Stimulated activated CD8-positive, alpha-beta memory T cell treated with anti-CD3 and anti-CD28 coated beads, Interleukin-4, amount 100 ng/mL, for 48 hours (primary cell): ENCODE measurements at regions not wholly inside any gene's neighbourhood (a gene's known extent, or its start where the extent isn't known, plus 50 kb on each side); places are given as distances from the start of the nearest gene placed in this dataset.
"Not testable (repeated sequence)": the region's sequence is repeated elsewhere in the genome, so short reads cannot be mapped to it uniquely, and the experiment has no call there.

Source experiments
- DNase-seq: peaks from one replicate; pipeline ENCODE4 v3.0.0-alpha.2; 2020

DNA sequence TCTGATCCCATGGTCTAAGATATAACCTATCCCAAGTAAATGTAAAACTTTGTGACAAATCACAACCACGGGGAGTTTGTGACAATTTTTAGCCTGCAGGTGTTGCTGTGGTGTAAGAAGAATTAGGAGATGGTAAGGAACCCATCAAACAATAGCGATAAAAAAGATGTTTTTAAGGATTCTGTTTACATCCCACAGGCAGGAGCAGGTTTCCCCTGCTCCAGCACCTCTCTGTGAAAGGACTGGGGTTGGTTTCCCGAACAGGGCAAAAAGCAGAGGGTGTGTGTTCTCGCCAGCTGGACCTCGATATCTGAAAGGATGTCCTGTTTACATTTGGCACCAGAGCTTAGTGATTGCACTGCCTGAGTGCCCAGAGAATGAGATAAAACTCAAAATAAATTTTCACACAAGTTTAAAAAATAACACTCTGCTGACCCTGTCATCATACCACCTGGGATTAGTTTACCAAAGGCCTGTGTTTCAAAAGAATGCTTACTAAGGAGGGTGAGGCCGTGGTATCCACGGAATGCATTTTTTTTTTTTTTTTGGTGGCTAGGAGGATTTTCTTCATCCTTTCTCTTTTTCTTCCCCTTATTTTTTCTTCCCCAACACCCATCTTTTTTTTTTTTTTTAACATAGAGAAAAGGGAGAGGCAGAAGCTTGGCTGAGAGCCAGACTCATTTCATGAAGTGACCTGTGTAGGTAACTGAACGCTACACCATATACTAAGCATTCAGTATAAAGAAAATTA, 151.8 kb upstream of the DPH6 start:
- DNase-seq: no peak

DNA sequence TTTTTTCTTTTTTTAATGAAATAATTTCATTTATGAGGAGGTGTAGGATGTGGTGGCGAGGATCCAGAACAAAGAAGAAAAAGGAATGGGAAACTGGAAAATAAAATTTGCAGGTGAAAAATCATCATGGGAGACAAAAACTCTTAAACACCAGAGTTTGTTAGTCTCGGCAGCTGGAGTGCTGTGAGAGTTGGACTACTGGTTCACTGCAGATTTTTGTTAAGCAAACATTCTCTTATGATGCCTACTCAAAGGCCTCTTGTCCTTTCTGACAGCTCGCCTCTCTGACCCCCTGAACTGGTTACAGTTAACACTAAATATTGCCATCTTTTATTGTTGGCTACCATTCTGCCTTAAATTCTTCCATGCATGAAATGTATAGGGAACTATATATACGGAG, 152.4 kb upstream of the DPH6 start:
- DNase-seq: no peak

DNA sequence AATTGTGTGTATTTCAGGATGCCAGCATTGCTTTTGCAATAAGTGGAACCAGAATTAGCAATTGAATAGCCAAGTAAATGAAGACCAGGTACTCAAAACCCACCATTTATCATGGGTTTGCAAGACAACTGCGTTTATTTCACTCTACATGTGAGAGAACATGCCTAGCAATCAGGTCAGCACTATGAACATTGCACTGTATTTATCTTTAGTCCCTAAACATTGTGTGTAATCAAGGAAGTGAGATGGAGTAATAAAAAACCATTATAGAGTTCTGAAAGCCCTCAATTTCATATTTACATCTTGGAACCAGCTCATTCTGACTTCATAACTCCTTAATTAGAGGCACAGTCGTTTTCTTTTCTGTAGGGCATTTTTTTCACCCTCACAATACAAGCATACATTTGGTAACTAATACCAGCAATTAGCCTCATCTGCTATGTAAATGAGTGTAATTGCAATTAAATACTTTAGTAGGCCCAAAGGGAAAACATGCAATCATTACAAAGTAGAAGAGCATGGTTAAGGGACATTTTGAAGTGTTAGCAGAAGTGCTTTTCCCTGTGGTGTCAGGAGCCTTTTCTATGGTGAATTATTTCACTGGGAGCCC, 153.1 kb upstream of the DPH6 start:
- DNase-seq: no peak

DNA sequence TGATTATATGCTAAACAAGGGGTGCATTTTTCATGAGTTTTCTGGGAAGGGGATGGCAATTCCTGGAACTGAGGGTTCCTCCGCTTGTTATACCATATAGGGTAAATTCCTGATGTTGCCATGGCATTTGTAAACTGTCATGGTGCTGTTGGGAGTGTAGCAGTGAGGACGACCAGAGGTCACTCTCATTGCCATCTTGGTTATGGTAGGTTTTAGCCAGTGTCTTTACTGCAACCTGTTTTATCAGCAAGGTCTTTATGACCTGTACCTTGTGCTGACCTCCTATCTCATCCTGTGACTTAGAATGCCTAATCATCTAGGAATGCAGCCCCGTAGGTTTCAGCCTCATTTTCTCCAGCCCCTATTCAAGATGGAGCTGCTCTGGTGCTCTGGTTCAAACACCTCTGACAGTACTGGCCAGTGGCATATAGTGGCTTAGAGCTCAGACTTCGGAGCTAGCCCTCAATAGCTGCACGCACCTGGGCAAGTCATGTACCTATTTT, 154.2 kb upstream of the DPH6 start:
- not testable (repeated sequence) for DNase-seq

DNA sequence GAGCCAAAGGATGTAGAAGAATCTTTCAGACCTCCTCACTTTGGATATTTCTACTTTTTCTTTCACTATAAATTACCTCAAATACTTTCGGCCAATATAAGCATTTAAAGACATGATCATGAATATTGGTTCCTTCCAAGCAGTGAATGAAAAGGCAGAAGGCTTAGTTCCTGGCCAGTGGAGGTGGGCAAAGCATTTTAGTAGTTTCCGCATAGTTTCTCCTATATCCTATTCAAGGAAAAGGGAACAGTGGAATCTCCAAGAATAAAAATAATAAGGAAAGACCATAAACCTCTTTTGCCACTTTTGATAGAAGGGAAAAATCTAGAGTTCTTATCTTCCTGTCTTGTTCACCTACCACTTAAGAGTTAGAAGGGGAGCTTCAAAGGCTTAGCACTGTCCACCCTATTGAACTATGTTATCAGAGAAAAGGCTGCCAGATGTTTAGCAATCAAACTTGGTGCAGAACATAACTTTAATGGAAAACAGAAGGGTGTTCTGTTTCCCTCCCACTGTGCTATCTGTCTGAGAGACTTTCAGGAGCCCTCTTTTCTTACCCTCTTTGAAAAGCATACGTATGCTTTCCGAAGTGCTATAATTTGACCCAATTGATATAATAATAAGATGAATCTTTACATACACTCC, 155.6 kb upstream of the DPH6 start:
- no peak for DNase-seq

DNA sequence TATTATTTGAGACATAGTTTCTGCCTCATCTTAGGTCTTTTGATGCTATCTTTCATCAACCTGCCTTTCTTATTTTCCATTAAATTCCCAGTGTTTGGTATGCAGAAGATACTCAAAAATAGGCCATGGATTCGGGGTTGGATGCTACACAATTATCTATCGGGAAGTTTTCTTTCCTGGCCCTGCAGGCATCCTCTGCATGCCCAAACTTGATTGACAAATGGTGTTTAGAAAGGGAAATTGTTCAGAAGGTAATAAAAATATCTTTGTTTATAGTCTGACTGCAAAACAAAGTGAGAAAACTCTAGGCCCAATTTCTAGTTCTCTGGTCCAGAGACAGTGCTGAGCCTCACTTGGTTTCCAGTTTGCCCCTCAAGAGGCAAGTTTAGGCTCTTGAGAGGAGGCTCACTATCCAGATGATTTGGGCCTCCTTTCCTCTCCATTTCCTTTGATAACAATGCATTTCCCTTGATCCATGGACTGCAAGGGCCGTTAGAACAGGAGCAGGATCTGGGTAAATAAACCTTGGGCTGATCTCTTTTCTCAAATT, 157.1 kb upstream of the DPH6 start:
- DNase-seq: no peak

DNA sequence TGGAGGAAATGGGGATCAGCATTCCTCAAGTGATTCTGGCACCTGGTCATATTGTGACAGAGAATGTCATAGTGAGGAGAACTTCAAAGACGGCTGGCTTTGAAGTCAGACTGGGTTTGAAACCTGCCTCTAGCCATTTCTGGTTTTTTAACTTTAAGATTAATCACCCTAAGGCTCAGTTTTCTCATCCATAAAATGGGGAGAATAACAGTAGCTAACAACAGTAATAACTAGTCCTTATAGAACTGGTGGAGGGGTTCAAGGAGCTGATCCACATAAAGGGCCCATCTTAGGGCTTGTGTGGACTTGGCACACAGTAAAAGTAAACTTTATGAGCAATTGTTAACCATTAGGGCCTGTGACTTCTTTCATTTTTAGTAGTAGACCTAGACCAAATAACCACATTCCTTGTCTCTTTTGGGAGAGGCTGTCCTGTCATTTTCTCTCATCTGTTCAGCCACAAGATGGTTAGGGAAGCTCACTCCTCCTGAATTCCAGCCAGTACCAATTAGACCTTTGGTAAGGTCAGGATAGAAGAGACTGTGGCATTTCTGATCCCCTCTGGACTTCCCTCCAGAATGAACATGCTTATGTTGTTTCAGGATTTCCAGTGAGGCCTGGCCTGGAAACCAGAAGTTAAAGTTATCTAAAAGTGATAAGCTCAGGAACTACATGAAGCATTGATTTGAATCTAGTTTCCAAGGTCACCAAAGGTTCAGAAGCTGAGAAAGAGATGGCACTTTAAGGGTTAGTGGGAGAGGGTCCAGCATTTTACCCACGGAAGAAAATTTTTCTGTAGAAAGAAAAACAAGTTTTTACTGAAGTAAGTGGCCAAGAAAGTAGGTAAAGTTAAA, 159.3 kb upstream of the DPH6 start:
- no peak for DNase-seq

DNA sequence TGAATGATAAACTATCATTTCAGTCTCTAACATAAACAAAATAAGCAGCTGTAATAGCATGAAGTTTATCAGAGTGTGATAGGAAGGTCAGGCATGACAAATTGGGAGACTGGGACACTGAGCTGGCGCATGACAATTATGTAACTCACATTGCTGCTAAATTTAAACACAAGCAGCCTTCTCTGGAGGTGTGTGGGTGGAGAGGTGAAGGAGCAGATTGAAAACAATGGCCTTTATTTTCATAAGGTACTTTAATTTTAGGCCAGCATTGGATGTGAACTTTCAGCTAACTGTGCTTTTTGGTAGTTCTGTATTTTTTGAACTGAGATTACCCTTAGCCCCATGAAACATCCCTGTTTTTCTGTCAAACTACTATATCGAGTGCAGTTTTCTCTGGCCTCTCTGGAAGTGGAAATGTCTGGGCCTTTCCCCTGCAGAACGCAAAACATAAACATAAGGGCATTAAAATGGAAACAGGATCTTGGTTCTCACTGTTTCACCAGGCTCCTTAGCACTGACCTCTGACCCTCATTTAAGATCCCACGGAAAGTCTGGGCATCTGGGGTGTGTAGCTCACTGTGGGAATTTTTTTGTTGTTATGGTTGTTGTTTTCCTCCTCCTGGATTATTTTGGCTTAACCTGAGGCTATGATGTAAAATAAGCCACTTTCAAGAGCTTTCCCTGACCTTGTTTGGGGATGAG, 160.1 kb upstream of the DPH6 start:
- no peak for DNase-seq

DNA sequence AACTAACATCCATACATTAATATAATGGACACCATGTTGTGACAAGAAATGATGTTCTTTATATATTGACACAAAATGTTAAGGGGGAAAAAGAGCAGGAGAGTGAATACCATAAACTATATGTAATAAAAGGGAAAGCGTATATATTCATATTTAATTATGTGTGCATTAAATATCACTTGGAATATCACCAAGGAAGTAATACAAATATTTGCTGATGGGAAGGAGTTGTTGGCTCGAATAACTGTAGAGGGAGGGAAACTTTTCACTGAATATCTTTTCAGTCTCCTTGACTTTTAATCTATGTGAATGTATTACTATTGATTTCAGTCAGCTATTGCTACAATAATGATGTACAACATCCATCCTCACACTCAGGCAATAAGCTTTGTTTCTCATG, 167.0 kb upstream of the DPH6 start:
- DNase-seq: no peak

DNA sequence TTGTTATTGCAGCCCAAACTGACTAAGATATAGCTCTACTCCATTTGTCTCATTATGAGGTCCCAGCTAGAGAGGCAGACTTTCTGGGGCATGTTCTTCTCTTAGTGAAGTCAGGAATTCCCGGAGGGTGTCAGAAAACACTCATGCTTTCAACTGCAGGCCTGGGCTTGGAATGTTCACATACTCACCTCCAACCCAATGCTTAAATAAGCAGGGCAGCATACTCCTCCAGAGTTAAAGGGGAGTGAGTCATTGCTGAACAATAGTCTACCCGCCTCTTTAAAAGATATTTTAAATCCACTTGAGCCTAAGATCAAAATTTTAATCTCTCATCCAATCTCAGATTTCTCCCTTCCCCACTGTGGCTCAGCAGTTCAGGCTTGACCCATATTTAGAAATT, 167.8 kb upstream of the DPH6 start:
- DNase-seq: no peak

DNA sequence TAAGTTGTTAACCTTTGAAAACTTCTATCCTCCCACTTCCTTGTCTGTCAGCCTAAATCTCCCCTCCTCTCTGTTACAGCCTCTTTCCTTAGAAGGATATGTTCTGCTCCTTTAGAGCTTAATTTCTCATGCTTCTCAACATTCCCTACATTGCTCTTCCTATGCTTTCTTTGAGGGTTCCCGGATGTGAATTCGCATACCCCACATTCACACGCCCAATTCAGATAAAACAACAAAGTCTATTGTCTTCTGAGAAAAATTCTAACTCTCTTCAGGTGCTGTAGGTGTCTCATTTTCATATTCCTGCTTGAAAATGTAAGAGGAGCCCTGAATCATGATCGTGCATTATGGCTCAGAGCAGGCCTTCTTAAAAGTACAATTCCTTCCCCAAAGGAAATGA, 171.8 kb upstream of the DPH6 start:
- no peak for DNase-seq

DNA sequence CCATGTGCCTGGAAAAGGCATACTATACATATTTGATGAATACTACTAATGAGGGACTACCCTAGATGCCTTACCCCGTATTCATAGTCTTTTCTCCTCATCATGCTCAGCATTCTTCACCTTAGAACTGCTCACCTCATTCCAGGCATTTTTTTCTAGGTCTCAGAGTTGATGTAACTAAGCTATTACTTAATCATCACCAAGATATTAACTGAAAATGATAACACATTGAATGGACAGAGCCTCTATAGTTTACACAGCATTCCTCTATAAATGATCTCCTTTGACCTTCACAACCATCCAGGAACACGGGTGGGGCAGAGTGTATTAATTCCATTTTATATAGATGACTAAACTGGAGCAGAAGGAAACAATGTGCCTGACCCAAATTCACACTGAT, 174.1 kb upstream of the DPH6 start:
- no peak for DNase-seq

DNA sequence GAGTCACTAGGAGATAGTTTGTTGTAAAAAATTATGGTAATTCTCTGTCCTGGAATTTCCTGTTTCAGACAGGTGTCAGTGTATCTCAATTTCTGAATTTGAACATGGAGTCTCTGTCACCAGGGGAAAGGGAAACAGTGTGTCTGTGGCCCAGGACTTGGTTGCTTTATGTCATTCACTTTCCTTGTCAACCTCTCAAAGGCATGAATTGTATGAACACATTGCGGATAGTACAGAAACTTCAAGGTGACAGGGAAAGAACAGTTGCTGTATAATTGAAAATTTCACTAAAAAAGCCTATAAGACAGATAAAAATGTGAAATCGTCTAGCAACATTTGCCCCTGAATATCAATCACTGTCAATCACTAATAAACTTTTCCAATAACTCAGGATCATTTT, 175.0 kb upstream of the DPH6 start:
- DNase-seq: no peak

DNA sequence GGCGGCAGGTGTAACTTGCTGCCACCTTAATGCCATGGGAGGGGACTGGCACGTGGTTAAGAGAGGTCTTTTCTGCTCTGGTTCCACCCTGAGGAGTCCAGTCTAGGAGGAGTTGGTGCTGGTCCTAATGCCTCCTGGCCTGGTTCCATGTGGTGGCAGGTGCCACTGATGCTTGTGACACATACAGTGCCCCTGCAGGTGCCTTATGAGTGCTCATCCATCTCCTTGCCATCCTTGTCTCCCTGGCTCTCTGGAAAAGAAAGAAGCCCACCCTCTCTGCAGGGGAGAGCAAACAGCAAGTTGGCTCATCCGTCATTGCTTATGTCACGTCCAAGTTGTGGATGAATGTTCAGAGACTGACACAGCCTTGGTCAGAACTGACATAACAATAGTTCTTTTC, 175.8 kb upstream of the DPH6 start:
- no peak for DNase-seq

DNA sequence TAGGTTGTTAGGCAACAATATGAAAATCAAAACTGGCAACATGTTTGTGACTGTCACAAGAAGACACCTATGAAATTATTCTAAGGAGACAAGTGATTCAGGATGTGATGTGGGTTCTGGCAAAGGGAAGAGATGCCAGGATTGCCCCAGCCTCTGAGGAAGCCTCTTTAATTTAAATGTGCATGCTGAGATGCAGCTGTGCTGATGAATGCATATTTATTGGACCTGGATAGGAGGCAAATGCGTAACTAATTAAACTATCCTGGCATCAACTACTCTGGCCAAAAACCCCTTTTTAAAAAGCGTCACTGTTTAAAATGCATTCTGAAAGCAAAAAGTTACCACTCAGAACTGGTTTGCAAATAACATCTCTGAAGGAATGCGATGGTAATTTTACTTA, 176.5 kb upstream of the DPH6 start:
- DNase-seq: no peak

DNA sequence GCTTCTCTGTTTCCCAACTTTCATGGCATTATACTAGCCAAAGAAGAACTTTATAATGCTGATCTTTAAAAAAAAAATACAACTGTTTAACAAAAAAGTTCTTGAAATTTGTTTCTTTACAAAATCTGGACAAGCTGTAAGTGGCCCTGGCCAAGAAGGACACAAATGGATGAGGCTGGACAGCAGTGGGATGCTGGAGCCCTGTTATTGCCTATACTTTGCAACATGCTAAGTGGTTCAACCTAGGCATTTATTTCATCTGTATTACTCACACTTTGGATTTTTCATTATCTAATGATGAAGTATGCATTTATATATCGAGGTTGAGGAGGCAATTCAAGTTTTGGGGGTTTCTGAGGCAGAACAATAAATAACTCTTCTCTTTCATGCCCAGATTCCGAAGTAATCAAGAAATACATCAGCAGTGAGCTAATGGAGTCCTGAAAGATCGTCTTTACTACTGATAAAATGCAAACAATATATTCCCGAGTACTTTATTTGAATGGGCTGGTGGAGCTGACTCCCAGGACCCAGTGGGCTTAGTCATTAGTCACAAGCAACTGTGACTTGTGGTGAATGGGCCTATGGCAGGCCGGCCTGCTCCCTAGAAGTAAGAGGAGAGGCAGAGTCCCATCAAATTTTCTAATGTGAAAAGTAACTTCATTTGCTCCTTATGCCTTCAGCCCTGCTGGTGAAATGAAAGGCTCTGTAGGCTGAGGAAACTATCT, 177.3 kb upstream of the DPH6 start:
- DNase-seq: no peak

DNA sequence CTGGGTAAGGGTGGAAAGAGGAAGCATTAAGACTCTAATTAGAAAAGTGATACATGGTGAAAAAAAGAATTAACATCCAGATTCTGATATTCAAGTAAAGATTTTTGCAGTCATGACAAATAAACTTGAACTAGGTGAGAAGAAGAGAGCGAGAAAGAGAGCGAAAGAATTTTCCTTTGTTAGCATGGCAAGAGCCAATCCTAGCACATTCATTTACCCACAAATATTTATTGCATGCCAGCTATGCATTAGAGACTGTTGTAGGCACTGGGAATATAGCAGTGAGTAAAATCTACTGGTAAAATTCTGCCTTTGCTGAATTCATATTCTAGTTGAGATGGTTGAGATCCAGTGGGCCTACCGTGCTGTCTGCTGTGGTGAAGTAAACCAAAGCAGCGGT, 177.9 kb upstream of the DPH6 start:
- no peak for DNase-seq

DNA sequence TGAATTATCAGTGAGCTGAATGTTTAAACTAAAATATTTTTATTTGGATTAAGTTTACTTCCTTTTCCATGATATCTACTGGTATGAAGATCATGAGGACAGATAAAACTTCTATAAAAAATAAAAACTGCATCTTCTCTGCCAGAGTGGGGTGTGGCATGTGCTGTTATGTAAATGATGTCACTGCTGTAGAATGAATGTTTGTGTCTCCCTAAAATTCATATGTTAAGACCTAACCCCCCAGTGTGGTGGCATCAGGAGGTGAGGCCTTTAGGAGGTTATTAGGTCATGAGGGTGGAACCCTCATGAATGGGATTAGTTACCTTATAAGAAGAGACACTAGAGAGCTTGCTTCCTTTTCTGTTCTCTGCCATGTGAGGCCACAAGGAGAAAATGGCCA, 178.7 kb upstream of the DPH6 start:
- DNase-seq: no peak

DNA sequence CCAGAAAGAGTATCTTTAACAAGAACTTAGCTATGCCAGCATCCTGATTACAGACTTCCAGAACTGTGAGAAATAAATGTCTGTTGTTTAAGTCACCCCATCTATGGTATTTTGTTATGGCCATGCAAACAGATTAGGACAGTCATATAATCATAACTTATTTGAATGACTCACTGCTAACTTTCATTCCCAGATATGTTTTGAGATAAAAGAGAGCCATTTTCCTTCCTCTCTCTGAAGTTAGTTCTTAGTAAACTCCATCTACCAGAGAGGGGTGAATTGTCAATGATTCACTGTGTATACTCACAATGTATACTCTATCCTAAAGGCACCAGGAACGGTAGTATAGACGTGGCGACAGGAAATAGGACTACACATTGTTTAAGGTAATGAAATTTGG, 179.4 kb upstream of the DPH6 start:
- DNase-seq: no peak

DNA sequence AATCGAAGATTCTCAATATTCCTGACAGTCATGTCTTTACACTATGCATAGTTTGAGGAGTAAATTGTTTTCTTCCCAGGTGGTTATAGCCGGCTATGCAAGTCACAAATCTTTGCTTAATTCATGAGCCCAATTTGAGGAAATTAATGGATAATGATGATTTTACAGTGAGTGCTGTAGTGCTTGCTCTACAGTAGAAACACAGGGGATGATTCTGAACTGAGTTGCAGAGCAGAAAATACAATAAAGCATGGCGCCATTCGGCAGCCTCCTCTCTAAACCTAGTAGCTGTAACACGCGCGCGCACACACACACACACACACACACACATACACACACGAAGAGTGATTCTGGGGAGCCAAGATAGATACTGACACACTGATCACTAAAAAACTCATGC, 181.7 kb upstream of the DPH6 start:
- no peak for DNase-seq

DNA sequence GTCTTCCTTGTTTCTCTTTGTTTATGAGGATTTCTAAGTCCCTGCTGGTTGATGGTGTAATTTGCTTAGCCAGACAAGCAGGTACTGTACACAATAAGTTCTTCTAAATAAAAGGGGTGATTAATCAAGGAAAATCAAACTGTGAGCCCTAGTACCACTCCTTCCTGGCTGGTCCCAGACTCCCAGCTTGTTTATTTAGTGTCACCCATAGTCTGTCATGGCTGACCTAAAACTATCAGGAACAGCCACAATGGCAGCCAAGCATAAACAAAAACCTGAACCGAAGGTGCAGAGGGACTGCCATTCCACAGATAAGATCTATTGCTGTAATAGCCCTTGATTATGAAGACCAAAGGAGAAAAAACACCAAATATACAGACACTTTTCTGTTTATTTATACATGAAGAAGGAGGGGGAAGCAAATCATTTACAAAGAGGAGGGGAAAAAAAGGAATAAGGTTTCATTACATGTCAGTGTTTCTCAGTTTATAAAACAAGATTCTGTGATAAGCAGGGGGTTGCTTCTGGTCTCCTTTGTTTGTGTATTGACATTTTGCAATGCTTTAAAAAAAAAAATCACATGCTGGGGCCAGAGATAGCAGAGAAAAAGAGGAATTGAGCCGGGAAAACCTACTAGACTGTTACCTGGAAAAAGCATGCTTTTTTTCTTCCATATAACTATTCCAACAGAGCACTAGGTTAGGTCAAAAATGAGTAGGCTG, 182.4 kb upstream of the DPH6 start:
- DNase-seq: no peak
